ENCODE measurements at regions not wholly inside any gene's neighbourhood (a gene's known extent, or its start where the extent isn't known, plus 50 kb on each side); places are given as distances from the start of the nearest gene placed in this dataset.

DNA sequence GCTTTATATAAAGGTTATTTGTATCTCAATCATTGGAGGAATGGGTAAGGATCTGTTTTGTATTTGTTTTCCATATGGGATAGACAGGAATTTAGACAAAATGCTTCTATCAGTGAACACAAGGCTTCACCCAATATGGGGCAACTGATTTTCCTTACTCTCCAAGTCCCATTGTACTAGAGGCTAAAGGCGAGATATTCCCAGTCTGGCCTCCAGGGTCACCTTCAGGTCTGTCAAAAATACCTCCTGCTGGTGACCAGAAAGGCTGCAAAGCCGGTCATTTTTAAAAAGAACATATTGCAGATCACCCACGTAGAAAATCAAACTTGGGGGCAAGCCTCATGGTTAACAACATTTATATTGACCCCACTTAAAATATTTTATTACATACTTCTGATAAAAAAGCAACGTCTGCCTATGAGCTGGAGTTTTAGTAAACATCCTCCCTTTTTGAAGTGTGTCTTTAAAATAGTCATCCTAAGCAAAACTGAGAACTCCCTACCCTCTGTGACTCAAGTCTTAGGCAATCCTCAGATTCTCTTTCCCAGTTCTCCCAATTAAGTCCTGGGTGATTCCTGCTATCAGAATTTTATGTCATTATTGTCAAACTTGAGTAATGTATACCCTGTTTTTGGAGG, 276.6 kb downstream of the MREG start:
- no peak overlapping the region for H3K4me3 ChIP-seq (ENCODE audit: low read depth, low read length)
- peak; percentile 35 for TF ChIP-seq CTCF (IDR thresholded peaks at IDR 0.05; ENCODE audit: low read depth, low read length)

DNA sequence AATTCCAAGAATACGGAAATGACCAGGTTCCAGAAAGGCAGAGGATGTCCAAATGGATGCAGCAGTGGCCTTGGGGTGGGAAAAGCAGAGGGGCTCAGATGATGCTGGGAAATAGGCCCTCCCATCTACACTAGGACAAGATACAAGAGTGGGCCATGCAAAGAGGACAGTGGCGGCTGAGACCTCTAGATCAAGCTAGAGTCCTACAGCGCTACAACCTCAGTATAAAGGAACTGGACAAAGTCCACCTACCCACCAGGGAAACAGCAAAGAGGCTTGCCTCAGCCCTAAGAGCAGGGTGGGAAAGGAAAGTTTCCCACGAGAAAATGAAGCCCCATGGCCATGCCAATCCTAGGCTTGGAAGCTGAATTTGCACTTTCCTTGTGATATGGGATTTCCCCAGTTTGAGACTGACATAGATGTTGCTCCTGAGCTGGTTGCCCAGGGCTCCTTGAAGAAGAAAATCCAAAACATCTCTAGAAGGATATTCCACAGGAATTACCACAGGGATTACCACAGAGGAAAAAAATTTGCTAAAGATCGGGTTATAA, 282.2 kb downstream of the MREG start:
- no peak overlapping the region for H3K4me3 ChIP-seq (ENCODE audit: low read depth, low read length)
- TF ChIP-seq CTCF (IDR thresholded peaks at IDR 0.05; ENCODE audit: low read depth, low read length) = no peak

GRCh38 chr2:215729985-215730620, 283.2 kb downstream of the MREG start:
- no peak overlapping the region for H3K4me3 ChIP-seq (ENCODE audit: low read depth, low read length)
- no peak for TF ChIP-seq CTCF (IDR thresholded peaks at IDR 0.05; ENCODE audit: low read depth, low read length)

- H3K4me3 ChIP-seq (ENCODE audit: low read depth, low read length) = no peak overlapping the region
- no peak for TF ChIP-seq CTCF (IDR thresholded peaks at IDR 0.05; ENCODE audit: low read depth, low read length)
These were observed 284.8 kb downstream of the MREG start for GRCh38 chr2:215728504-215729065.

GRCh38 chr2:215727507-215728503, 285.5 kb downstream of the MREG start:
- TF ChIP-seq CTCF (IDR thresholded peaks at IDR 0.05; ENCODE audit: low read depth, low read length) = no peak
- H3K4me3 ChIP-seq (ENCODE audit: low read depth, low read length) = no peak overlapping the region

DNA sequence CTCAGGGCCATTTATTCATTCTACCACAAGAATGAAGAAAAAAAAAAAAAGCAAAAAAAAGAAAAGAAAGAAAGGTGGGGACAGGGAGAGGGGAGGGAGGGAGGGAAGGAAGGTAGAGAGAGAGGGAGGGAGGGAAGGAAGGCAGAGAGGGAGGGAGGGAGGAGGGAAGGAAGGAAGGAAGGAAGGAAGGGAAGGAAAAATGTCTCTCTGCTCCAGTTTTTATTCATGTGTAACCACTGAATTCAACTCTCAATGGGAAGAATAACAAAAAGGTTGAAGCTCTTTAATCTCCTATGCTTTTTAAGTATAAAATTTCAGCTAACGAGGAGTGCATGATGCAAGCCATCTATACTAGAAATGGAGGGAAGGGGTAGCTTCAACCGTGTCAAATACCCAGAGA, 287.3 kb downstream of the MREG start:
- no peak overlapping the region for H3K4me3 ChIP-seq (ENCODE audit: low read depth, low read length)
- TF ChIP-seq CTCF (IDR thresholded peaks at IDR 0.05; ENCODE audit: low read depth, low read length) = no peak

All from WI38 (cell line).